Tongue (tissue), 2 donors: ENCODE measurements at regions not wholly inside any gene's neighbourhood (a gene's known extent, or its start where the extent isn't known, plus 50 kb on each side); places are given as distances from the start of the nearest gene placed in this dataset. TPM values are rescaled to one million over a fixed set of nuclear protein-coding genes. Genes with fewer than 3 reads are reported as not detected.

Experiments
- DNase-seq: peaks from one replicate; pipeline ENCODE4 v3.0.0-alpha.2; 2015
- small RNA-seq: library from RNA; depleted of rRNA; stranded (forward); fragments of <200 nt; gene quantifications from one replicate; pipeline ENCODE3, GENCODE V24; 2014; ENCODE audit warnings: low replicate concordance

DNA sequence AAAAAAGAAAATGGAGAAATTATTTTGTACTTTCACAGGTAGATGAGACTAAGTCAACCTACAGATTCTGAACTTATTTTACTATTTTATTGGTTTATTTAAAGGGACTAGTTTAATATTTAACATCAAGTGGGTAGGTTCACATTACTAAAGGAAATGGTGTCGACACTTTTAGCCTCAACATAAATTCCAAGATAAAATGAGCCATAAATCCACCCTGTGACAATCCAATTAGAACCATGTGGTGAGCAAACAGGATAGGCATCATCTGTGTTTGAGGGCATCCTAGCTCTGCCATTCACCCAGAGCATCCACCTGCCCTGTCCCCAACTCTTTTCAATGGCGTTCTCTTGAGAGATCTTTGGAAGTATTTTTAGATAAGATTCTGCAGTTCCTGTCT lies 92.8 kb upstream of the PMFBP1 start:
- no peak for DNase-seq

DNA sequence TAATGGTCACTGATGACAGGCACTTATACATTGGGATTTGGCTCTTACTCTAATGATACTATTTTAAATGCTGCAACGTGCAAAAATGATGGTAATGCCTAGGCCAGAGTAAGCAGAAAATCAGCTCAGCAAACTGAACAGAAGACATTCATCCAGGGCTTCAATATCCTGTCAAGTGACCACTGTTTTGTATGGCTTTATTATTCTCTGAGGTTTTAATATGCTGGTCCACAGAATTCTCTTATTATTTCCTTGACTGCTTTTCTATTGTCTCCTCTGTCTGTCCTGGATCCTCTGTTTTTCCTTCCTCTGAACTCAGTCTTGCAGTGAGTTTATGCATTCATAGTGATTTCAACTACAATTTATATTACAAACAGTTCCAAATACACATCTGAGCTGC lies 90.8 kb upstream of the PMFBP1 start:
- DNase-seq, result no peak

DNA sequence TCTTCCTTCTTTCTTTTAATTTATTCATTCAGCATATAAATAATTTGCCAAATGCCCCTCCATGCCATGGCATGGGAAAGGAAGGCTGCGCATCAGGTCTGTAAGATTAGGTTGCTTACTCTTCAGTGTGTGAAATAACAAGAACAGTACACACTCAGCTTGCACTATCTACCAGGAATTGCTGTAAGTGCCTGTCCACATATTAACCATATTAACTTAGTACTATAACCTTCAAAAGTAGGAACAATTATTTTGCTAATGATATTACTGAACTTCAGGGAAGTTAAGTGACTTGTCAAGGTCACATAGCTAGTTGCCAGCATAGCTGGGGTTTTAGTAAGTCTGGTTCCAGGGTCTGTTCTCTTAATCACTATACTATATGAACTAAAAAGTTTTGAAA lies 89.2 kb upstream of the PMFBP1 start:
- no peak for DNase-seq

DNA sequence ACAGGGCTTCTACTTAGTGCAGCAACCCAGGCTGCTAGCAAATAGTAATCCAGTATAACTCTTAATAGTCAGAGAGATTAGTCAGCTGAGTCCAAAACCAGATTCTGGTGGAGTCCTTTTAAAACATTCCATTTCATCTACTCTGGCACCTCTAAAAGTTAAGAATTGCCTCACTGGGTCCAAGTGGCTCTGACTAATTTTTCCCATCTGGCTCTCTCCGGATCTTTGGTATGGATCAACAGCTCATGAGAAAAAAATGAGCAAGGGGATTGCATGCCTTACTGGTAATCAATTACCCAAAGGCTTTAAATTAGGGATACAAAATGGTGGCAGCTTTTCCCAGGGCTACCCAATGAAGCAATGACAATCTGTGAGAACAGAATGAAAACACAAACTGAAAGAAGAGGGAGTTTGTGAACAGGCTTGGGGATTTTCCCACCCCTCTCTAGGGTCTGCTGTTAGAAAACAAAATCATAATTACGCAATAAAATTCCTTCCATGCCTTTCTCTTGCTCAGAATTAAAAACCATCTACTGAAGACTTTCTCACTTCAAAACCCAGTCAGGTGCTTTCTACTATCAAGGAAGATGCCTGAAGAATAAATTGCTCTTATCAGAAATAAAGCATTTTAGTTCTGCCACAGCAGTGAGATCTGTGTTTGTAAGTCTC lies 84.6 kb upstream of the PMFBP1 start:
- no peak for DNase-seq

DNA sequence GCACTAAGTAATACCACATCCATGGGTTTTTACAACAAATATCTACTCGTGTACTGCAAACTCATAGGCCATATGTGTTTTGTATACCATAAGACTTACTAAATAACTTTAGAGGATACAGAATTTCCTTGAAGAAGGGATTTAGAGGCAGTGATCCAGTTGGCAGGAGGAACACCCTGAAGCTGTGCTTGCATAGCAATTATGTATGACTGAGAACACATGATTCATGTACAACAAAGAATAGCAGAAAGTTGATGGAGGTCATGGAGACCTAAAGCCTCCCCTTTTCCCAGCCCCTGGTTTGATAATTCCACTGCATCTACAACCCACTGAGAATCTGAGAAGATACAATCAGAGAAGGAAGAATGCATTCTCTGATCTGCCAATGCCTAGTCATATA lies 83.8 kb upstream of the PMFBP1 start:
- DNase-seq, result no peak

DNA sequence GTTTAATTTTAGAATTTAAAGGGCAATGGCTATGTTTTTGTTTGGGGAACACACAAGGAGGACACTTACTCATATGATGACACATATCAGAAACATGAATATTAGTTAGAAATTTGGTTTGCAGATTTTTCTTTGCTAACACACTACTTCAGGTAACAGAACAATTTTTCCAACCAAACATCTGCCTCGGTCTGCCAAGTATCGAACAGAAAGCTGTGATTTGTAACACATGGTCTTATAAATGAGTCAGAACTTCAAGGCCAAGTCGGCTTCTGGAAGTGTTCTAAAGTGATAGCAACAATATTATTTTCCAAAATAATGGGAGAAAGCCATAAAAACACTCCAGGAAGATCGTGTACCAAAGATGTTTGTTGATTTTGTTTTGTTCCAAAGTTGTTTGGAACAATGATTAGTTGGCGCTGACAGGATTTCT lies 75.9 kb upstream of the PMFBP1 start:
- DNase-seq, result peak; percentile 28

DNA sequence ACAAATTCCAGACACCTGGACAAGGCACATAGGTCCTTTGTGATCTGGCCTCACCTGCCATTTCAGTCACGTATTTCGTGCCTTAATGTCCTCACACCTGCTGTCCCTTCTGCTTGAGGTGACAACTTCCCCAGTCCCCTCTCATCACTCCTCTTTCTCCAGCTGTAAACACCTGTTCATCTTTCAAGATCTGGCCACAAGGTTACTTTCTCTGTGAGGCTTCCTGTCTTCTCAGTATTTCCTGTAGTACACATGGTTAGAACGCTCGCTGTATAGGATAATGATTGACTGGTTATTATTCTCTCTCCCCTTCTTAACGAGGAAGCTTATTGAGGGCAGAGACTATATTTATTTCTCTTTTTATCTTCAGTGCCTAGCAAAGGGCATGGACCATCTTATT lies 74.5 kb upstream of the PMFBP1 start:
- DNase-seq, result no peak

DNA sequence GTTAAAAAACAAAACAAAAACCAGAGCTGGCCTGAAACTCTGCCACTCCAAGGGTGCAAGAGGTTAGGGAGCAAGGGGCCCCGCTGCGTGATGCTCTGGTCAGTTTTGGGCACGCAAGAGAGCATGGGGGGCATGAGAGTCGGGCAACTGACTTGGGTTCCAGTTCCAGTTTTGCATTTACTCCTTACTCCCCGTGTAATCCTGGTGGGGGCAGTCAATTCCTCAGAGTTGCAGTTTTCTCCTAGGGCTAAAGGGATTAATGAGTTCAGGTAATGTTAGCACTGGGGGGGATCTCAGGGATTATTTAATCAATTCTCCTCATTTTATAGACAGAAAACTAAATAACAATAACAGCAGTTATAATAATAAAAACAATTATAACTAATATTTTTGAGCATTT lies 72.9 kb upstream of the PMFBP1 start:
- DNase-seq, result no peak

DNA sequence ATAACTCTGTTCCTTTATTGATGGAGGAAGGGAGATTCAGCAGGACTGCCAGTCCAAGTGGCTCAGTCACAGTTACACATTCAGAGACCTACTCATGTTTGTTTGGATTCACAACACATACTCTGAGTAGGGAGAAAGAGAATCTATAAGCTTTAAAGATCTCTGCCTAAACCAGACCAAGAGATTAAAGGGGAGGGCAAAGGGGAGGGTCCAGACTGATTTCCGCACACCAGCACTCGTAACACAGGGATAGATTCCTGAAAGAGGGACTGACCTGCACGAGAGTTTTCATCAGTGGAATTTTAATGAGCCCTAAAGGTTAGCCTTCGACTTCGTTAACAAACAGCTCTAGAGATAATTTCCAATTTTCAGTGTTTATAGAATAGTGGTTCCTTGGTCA lies 71.7 kb upstream of the PMFBP1 start:
- no peak for DNase-seq

DNA sequence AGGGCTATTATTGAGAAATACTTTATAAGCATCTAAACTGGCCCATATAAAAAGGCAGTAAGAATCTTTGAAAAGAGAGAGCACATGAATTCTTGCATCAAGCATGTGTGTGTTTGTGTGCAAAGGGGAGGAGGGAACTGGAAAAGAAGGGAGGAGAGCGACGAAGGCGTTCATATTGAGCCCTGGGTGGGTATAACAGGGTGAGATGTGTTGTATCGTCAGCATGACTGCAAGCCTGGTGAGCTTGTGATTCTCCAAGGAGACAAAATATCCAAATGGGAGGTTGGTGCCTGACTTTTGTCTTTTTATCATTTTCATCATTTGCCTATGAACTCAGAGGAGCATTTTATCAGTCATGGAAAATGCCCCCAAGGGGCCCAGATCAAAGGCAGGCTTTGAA lies 70.8 kb upstream of the PMFBP1 start:
- DNase-seq, result no peak

DNA sequence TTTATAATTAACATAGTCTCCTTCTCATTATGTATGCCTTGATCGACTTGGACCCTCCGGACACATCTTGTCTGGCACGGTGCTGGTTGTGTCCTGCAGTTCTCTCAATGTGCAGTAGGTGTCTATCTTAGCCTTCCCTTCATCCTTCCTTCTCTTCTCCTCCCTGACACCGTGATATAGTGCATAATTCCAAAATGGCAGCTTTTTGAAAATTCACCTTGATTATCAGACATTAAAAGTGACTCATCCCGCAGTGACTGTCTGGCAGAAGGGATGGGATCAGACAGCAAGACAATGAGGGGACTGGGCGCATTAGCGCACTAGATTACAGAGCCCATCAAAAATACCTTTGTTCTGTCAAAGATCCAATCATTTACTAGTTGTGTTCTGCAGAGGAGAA lies 70.0 kb upstream of the PMFBP1 start:
- DNase-seq, result peak; percentile 49

DNA sequence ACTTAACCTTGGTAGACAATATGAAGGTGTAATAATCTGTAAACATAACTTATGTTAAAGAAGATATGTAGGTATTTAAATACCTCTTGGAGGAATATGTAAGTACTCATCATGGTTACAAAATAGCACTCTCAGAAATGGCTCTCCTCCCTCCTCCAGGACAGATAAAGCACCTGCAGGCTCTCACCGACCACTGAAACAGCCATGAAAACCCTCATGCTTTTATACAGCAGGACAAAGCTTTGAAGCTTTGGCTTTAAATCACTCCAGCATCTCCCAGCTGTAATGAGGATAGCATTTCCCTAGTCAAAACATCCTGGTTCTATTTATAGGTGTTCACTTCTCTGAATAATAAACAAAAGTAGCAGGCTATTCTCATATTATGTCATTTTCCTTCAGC lies 69.1 kb upstream of the PMFBP1 start:
- no peak for DNase-seq

DNA sequence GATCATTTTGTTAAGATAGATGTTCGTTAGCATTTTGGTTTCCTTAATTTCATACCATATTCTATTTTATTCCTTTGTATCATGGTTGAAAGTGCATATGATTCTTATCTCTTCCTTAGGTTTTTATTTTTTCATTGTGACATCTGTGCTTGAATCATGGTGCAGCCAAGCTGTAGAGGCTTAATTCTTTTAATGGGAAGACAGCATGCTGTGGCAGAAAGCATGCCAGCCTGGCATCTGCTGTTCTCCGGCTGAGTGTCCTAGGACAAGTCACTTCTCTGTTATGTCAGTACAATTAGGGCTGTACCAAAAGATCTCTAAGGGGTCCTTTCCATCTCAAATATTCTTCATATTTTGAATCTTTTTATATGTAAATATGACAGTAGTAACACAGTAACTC lies 68.5 kb upstream of the PMFBP1 start:
- DNase-seq, result no peak

DNA sequence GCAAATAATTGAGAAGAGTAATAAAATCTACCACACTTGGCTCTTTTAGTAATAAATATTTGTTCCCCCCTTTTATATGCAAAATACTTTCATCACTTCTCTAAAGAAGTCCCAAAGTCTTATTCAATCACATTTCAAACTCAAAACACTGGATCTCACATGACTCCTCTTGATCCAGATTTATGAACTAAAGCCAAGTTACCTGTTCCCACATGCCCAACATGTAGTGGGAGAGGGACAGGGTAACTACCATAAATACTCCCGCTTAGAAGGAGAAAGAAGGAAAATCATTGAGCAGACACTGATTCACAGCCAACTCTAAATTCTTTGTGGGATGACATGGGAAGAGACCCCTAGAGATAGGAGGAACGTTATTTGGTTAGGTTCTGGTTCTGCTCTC lies 64.9 kb upstream of the PMFBP1 start:
- DNase-seq, result no peak

DNA sequence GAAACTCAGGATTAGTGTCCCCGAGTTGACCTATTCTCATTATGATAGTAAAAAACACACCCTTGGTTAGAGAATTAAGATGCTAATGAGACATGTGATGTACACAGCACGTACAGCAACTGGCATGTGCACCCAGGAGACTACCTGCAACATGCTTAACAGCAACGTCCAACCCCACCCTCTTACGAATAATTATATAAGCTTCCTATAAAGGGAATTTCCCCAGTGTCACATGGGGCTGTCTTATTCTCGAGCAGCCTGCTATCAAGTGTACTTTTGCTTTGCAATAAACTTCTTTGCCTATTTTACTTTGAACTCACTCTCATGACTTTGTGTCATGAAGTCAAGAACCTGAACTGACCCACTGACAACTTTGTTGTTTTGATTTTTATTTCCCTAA lies 62.4 kb upstream of the PMFBP1 start:
- DNase-seq, result no peak

DNA sequence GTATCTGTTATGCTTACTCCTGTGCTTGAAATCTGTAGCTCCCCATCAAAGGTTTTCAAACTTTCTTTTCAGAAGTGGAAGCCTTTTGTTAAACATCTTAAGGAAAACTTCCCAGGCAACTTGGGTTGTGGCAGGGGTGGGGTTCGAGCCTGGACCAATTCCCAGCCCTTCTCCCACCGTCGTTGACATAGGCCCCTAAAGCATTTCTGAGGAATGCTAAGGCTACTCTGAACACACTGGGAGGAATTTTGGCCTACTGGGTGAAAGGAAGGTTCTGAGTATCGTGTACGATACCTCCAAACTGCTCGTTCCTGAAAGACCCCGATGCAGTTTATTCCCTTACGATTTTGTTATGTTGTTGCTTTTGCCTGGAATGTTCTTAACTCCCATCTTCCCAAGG lies 56.1 kb upstream of the PMFBP1 start:
- DNase-seq, result no peak

DNA sequence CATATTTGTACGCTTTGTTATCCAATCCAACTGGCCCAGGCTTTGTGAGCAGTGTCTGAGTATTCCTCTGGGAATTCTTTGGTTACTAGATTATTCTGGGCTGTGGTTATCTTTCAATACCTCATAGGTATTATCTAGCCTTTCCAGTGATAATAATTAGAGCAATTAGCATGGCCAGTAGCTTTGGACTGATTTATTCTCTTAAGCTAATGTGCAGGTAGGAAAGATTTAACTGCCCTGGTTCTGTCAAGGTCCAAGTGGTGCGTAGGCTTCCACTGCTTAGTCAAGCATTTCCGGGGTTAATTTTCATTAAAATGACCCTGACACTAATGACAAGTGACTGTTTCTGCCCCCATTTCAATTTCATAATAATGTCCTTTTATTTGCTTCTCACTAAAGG lies 54.2 kb upstream of the PMFBP1 start:
- no peak for DNase-seq

DNA sequence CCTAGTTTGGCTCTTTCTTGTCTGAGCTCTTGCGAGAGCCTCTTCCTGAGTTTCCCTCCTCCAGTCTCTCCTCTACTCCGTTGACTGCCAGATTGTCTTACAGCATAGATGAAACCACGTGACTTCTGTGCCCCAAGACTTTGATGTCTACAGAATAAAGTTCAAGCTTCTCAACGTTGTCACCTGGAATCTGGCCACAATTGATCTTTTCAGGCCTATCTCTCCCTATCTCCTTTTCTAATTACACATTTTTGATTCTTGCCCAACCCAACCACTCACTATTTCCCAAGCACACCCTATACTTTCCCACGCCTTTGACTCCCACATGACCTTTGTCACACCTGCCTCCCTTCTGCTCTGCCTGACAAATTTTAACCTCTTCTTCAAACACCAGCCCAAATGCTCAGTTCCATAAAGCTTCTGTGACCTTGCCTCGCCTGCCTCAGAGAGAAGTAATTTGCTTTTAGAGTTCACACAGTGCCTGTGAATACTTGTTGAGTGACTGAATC lies 52.4 kb upstream of the PMFBP1 start:
- DNase-seq, result no peak

DNA sequence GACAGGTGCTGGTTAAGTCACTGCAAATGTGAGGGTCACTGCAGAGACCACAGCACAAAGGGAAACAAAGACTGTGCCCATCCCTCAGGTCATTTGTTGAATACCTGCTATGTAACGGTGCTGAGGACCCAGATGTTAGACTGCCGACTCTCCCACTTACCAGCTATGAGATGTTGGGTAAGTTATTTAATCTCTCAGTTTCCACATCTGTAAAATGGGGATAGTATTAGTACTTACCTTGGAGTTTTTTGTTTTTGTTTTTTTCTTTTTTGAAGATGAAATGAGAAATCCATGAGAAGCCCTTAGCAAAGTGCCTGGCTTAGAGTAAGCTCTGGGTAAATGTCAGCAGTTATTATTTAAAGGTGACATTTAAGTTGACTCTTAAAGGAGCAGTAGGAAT lies 50.5 kb upstream of the PMFBP1 start:
- no peak for DNase-seq

Small RNA genes lying in the stretch of these regions (small RNA-seq; reads per million reads assigned to genes)
- not detected for gene RF00026
- not detected for gene RNU7-90P
